SK-N-SH (cell line): ENCODE measurements at regions not wholly inside any gene's neighbourhood (a gene's known extent, or its start where the extent isn't known, plus 50 kb on each side); places are given as distances from the start of the nearest gene placed in this dataset.

Source experiments
- CTCF ChIA-PET: fragments of 300-600, 350-600 bp; formaldehyde crosslinking; extraction: SDS; loops from one replicate; lab custom pipeline; 2021; lab: Yijun Ruan, JAX
- POLR2A ChIA-PET: fragments of 350-600 bp; sonication (Branson Sonifier 250); formaldehyde crosslinking; extraction: SDS; loops from one replicate; lab custom pipeline; 2020; ENCODE audit warnings: antibody characterized with exemption, inconsistent platforms; lab: Yijun Ruan, JAX
- DNase-seq: peaks from one replicate; pipeline ENCODE4 v3.0.0; 2012
- H2AFZ ChIP-seq: fragments of 200-600 bp; sonication (generic); 2 replicates; pipeline ENCODE4 v1.8.1; 2016; ENCODE audit warnings: antibody characterized with exemption, mild to moderate bottlenecking, low read depth
- H3F3A ChIP-seq: fragments of 200-600 bp; sonication (generic); replicated peaks from 2 replicates; pipeline ENCODE3; 2016; ENCODE audit warnings: antibody characterized with exemption, mild to moderate bottlenecking; ENCODE audit not compliant: insufficient read depth
- H3K27ac ChIP-seq, 2 experiments: fragments of 200-500 bp in 1 of 2; fragments of 200-600 bp in 1 of 2; sonication (Bioruptor generic) in 1 of 2; sonication (generic), shearing (Covaris generic) in 1 of 2; 2 replicates each; pipeline versions ENCODE4 v1.5.1 to v1.6.1; 2014 to 2016; ENCODE audit warnings: low read depth in 2 of 2, inconsistent platforms in 1 of 2, low read length in 1 of 2, mild to moderate bottlenecking in 1 of 2, mixed read lengths in 1 of 2
- H3K27me3 ChIP-seq: fragments of 200-600 bp; sonication (generic), shearing (Covaris generic); 2 replicates; pipeline ENCODE4 v1.6.1; 2016; ENCODE audit warnings: mixed run types; ENCODE audit not compliant: insufficient read depth
- H3K36me3 ChIP-seq, 2 experiments: fragments of 200-500 bp in 1 of 2; fragments of 200-600 bp in 1 of 2; sonication (Bioruptor generic) in 1 of 2; sonication (generic) in 1 of 2; replicated peaks in 1 of 2; 2 replicates each; pipeline versions ENCODE3 to v1.5.1; 2014 to 2016; ENCODE audit warnings: low read length in 1 of 2, mild to moderate bottlenecking in 1 of 2; ENCODE audit not compliant: insufficient read depth in 2 of 2, control insufficient read depth in 1 of 2
- H3K4me1 ChIP-seq, 2 experiments: fragments of 200-500 bp in 1 of 2; fragments of 200-600 bp in 1 of 2; sonication (Bioruptor generic) in 1 of 2; sonication (generic), shearing (Covaris generic) in 1 of 2; 2 replicates each; pipeline versions ENCODE4 v1.5.1 to v1.6.1; 2014 to 2016; ENCODE audit warnings: low read depth in 1 of 2, low read length in 1 of 2, mixed run types in 1 of 2; ENCODE audit not compliant: insufficient read depth in 2 of 2, control insufficient read depth in 1 of 2
- H3K4me2 ChIP-seq: fragments of 200-600 bp; sonication (generic), shearing (Covaris generic); 2 replicates; pipeline ENCODE4 v1.6.1; 2017; ENCODE audit warnings: mixed run types
- H3K4me3 ChIP-seq, 2 experiments: fragments of 200-500 bp in 1 of 2; fragments of 200-600 bp in 1 of 2; sonication (Bioruptor generic) in 1 of 2; sonication (generic), shearing (Covaris generic) in 1 of 2; 2 replicates each; pipeline versions ENCODE4 v1.5.1 to v1.8.1; 2014 to 2016; ENCODE audit warnings: low read depth in 2 of 2, inconsistent platforms in 1 of 2, low read length in 1 of 2, mild to moderate bottlenecking in 1 of 2, mixed read lengths in 1 of 2, moderate library complexity in 1 of 2
- H3K79me2 ChIP-seq: fragments of 200-600 bp; sonication (generic); 2 replicates; pipeline ENCODE4 v1.8.1; 2017; ENCODE audit warnings: mild to moderate bottlenecking; ENCODE audit not compliant: insufficient read depth
- H3K9ac ChIP-seq: fragments of 200-600 bp; sonication (generic); 2 replicates; pipeline ENCODE4 v1.6.1; 2017; ENCODE audit warnings: mixed run types
- H3K9me2 ChIP-seq: fragments of 200-600 bp; sonication (generic); 2 replicates; pipeline ENCODE4 v1.6.1; 2017; ENCODE audit warnings: mixed run types
- H3K9me3 ChIP-seq: fragments of 200-600 bp; sonication (generic); 2 replicates; pipeline ENCODE4 v1.6.1; 2017; ENCODE audit warnings: mixed run types, mild to moderate bottlenecking, moderate library complexity
- H4K20me1 ChIP-seq: fragments of 200-600 bp; sonication (generic); 2 replicates; pipeline ENCODE4 v1.6.1; 2017; ENCODE audit warnings: mild to moderate bottlenecking, mixed run types; ENCODE audit not compliant: insufficient read depth
- EP300 ChIP-seq, 2 experiments: IDR thresholded peaks; 2 replicates each; pipeline versions ENCODE4 v1.4.0 to v1.6.1; 2012; ENCODE audit warnings: borderline replicate concordance in 1 of 2, low read depth in 1 of 2, low read length in 1 of 2
- EZH2phosphoT487 ChIP-seq: fragments of 200-600 bp; sonication (generic); IDR thresholded peaks from 2 replicates; pipeline ENCODE4 v1.6.1; 2017; ENCODE audit warnings: low read depth, mixed run types, mild to moderate bottlenecking, antibody characterized with exemption, moderate library complexity, borderline replicate concordance
- GABPA ChIP-seq: IDR thresholded peaks from 2 replicates; pipeline ENCODE4 v1.4.0; 2012; ENCODE audit warnings: low read depth, mild to moderate bottlenecking
- GATA2 ChIP-seq: sonication (generic); formaldehyde crosslinking; IDR thresholded peaks from 2 replicates; pipeline ENCODE4 v1.5.0; 2020; ENCODE audit warnings: mild to moderate bottlenecking, missing genetic modification reagents
- JUND ChIP-seq: IDR thresholded peaks from 2 replicates; pipeline ENCODE4 v1.4.0; 2012
- NRF1 ChIP-seq: IDR thresholded peaks from 2 replicates; pipeline ENCODE4 v1.6.1; 2012; ENCODE audit warnings: low read depth, mild to moderate bottlenecking, low read length
- POLR2AphosphoS5 ChIP-seq: IDR thresholded peaks from 2 replicates; pipeline ENCODE4 v1.6.1; 2012; ENCODE audit warnings: low read depth, low read length
- RFX5 ChIP-seq: IDR thresholded peaks from 2 replicates; pipeline ENCODE4 v1.6.1; 2012; ENCODE audit warnings: mild to moderate bottlenecking, improper control_type of control experiment, low read length
- SIN3A ChIP-seq: IDR thresholded peaks from 2 replicates; pipeline ENCODE4 v1.6.1; 2012; ENCODE audit warnings: low read depth, mild to moderate bottlenecking, low read length, moderate library complexity, borderline replicate concordance
- SMC3 ChIP-seq: IDR thresholded peaks from 2 replicates; pipeline ENCODE4 v1.6.1; 2012; ENCODE audit warnings: low read depth, low read length, improper control_type of control experiment
- TCF12 ChIP-seq: IDR thresholded peaks from 2 replicates; pipeline ENCODE4 v1.4.0; 2012
- WGBS: methylation state at CpG from one replicate; pipeline ENCODE4 v1.1.6; 2017; ENCODE audit warnings: low lambda C conversion rate; 5-methylcytosine and 5-hydroxymethylcytosine counted together
- TF ChIP-seq, protein P1 (sequence below): fragments of 150-350 bp; IDR thresholded peaks from 2 replicates; pipeline ENCODE4 v1.6.1; 2016; ENCODE audit warnings: mild to moderate bottlenecking, low read depth, low read length
- TF ChIP-seq, protein P2 (sequence below): IDR thresholded peaks from 2 replicates; pipeline ENCODE4 v1.4.0; 2012; ENCODE audit warnings: low read depth
- TF ChIP-seq, protein P3 (sequence below): IDR thresholded peaks from 2 replicates; pipeline ENCODE4 v1.4.0; 2012; ENCODE audit warnings: low read depth, borderline replicate concordance
- TF ChIP-seq, protein P4 (sequence below): IDR thresholded peaks from 2 replicates; pipeline ENCODE4 v1.6.1; 2012; ENCODE audit warnings: mild to moderate bottlenecking, low read depth, low read length, moderate library complexity
- TF ChIP-seq, protein P5 (sequence below): fragments of 200-600 bp; sonication (generic); IDR thresholded peaks from 2 replicates; pipeline ENCODE4 v1.6.1; 2017; ENCODE audit warnings: antibody characterized with exemption, mild to moderate bottlenecking, moderate library complexity

DNA sequence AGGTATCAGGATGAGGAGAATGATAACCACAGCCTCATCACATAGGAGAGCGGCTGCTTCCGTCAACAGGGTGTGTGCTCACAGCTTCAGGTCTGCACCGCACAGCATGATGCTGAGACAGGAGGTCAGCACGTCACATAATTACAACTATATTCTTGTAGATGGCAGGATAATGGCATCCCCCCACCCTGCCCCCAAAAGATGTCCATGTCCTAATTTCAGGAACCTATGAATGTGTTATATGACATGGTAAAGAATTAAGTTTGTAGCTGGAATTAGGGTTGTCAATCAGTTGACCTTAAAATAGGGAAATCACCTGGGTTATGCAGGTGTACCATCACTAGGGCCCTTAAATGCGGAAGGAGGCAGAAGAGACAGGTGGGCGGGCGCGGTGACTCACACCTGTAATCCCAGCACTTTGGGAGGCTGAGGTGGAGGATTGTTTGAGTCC lies 73.9 kb downstream of the ARL4C start:
- Histone ChIP-seq H3K9me3 (no peaks in the 10 kb centered on the region), H3K36me3 (no peaks in the 10 kb centered on the region), H4K20me1 (no peaks in the 10 kb centered on the region), H3K4me2 (no peak overlapping the region), H3K9me2 (no peaks in the 10 kb centered on the region), H3K4me3 (no peak overlapping the region), H3K9ac (no peak overlapping the region), H3F3A (no peaks in the 10 kb centered on the region), H3K27me3 (no peaks in the 10 kb centered on the region), H3K79me2 (no peaks in the 10 kb centered on the region), H2AFZ (no peak overlapping the region), H3K4me1 (no peaks in the 10 kb centered on the region; a peak in 1 of 4 replicates), H3K27ac (peak overlapping the region in 1 of 2 experiments; percentile 37; a peak in 2 of 4 replicates)
- no peak for TF ChIP-seq EZH2phosphoT487
- TF ChIP-seq, protein P1, sequence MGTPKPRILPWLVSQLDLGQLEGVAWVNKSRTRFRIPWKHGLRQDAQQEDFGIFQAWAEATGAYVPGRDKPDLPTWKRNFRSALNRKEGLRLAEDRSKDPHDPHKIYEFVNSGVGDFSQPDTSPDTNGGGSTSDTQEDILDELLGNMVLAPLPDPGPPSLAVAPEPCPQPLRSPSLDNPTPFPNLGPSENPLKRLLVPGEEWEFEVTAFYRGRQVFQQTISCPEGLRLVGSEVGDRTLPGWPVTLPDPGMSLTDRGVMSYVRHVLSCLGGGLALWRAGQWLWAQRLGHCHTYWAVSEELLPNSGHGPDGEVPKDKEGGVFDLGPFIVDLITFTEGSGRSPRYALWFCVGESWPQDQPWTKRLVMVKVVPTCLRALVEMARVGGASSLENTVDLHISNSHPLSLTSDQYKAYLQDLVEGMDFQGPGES = no peak
- no peak for TF ChIP-seq JUND
- TF ChIP-seq POLR2AphosphoS5 = no peak
- no peak for TF ChIP-seq EP300 (IDR thresholded peaks at IDR 0.05; ENCODE audit: borderline replicate concordance in 1 of 2, low read depth in 1 of 2, low read length in 1 of 2)
- TF ChIP-seq RFX5 = no peak
- TF ChIP-seq, protein P2, sequence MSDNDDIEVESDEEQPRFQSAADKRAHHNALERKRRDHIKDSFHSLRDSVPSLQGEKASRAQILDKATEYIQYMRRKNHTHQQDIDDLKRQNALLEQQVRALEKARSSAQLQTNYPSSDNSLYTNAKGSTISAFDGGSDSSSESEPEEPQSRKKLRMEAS = no peak
- no peak for TF ChIP-seq GATA2 (CRISPR knock-in tag)
- TF ChIP-seq, protein P3, sequence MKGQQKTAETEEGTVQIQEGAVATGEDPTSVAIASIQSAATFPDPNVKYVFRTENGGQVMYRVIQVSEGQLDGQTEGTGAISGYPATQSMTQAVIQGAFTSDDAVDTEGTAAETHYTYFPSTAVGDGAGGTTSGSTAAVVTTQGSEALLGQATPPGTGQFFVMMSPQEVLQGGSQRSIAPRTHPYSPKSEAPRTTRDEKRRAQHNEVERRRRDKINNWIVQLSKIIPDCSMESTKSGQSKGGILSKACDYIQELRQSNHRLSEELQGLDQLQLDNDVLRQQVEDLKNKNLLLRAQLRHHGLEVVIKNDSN = no peak
- TF ChIP-seq, protein P4, sequence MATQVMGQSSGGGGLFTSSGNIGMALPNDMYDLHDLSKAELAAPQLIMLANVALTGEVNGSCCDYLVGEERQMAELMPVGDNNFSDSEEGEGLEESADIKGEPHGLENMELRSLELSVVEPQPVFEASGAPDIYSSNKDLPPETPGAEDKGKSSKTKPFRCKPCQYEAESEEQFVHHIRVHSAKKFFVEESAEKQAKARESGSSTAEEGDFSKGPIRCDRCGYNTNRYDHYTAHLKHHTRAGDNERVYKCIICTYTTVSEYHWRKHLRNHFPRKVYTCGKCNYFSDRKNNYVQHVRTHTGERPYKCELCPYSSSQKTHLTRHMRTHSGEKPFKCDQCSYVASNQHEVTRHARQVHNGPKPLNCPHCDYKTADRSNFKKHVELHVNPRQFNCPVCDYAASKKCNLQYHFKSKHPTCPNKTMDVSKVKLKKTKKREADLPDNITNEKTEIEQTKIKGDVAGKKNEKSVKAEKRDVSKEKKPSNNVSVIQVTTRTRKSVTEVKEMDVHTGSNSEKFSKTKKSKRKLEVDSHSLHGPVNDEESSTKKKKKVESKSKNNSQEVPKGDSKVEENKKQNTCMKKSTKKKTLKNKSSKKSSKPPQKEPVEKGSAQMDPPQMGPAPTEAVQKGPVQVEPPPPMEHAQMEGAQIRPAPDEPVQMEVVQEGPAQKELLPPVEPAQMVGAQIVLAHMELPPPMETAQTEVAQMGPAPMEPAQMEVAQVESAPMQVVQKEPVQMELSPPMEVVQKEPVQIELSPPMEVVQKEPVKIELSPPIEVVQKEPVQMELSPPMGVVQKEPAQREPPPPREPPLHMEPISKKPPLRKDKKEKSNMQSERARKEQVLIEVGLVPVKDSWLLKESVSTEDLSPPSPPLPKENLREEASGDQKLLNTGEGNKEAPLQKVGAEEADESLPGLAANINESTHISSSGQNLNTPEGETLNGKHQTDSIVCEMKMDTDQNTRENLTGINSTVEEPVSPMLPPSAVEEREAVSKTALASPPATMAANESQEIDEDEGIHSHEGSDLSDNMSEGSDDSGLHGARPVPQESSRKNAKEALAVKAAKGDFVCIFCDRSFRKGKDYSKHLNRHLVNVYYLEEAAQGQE = no peak
- TF ChIP-seq TCF12 = no peak
- no peak for TF ChIP-seq NRF1
- no peak for TF ChIP-seq SIN3A
- TF ChIP-seq SMC3 = no peak
- no peak for TF ChIP-seq GABPA
- TF ChIP-seq, protein P5, sequence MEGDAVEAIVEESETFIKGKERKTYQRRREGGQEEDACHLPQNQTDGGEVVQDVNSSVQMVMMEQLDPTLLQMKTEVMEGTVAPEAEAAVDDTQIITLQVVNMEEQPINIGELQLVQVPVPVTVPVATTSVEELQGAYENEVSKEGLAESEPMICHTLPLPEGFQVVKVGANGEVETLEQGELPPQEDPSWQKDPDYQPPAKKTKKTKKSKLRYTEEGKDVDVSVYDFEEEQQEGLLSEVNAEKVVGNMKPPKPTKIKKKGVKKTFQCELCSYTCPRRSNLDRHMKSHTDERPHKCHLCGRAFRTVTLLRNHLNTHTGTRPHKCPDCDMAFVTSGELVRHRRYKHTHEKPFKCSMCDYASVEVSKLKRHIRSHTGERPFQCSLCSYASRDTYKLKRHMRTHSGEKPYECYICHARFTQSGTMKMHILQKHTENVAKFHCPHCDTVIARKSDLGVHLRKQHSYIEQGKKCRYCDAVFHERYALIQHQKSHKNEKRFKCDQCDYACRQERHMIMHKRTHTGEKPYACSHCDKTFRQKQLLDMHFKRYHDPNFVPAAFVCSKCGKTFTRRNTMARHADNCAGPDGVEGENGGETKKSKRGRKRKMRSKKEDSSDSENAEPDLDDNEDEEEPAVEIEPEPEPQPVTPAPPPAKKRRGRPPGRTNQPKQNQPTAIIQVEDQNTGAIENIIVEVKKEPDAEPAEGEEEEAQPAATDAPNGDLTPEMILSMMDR = no peak
- DNase-seq = no peak
- ChIA-PET POLR2A (no interaction called here), CTCF (interaction anchor here (0.9 to 1.1 kb wide), 2 partner anchors 9 to 287 kb away, joined by 3 to 4 read pairs; no protein-coding TSS in a partner anchor)
- WGBS = 98% methylated on average over 7 of the region's 8 CpGs
